KMS-11 (cell line): ENCODE measurements at regions not wholly inside any gene's neighbourhood (a gene's known extent, or its start where the extent isn't known, plus 50 kb on each side); places are given as distances from the start of the nearest gene placed in this dataset.
"Not testable (repeated sequence)": the region's sequence is repeated elsewhere in the genome, so short reads cannot be mapped to it uniquely, and the experiment has no call there.

Source experiments
- H2AFZ ChIP-seq: fragments of 200-600 bp; sonication (generic); 2 replicates; pipeline ENCODE4 v1.6.1; 2016; ENCODE audit warnings: antibody characterized with exemption, mixed run types, low read depth
- H3K27ac ChIP-seq: fragments of 200-600 bp; sonication (generic); 2 replicates; pipeline ENCODE4 v1.6.1; 2016; ENCODE audit warnings: mild to moderate bottlenecking, mixed run types
- H3K27me3 ChIP-seq: fragments of 200-600 bp; sonication (generic); 2 replicates; pipeline ENCODE4 v1.6.1; 2017; ENCODE audit warnings: mild to moderate bottlenecking, low read depth, mixed run types, moderate library complexity; ENCODE audit not compliant: insufficient read depth
- H3K36me3 ChIP-seq: fragments of 200-600 bp; sonication (generic); 2 replicates; pipeline ENCODE4 v1.6.1; 2017; ENCODE audit warnings: mild to moderate bottlenecking, mixed run types; ENCODE audit not compliant: insufficient read depth
- H3K4me1 ChIP-seq: fragments of 200-600 bp; sonication (generic); 2 replicates; pipeline ENCODE4 v1.6.1; 2016; ENCODE audit warnings: mild to moderate bottlenecking, low read depth, mixed run types; ENCODE audit not compliant: poor library complexity, severe bottlenecking
- H3K4me2 ChIP-seq: fragments of 200-600 bp; sonication (generic); 2 replicates; pipeline ENCODE4 v1.7.0; 2016; ENCODE audit warnings: mild to moderate bottlenecking, mixed run types
- H3K4me3 ChIP-seq: fragments of 200-600 bp; sonication (generic); IDR thresholded peaks from 2 replicates; pipeline ENCODE4 v1.6.1; 2017; ENCODE audit warnings: low read depth, low read length, mixed read lengths; ENCODE audit not compliant: insufficient read depth
- H3K79me2 ChIP-seq: fragments of 200-600 bp; sonication (generic); 2 replicates; pipeline ENCODE4 v1.6.1; 2016; ENCODE audit warnings: low read depth, mixed run types; ENCODE audit not compliant: insufficient read depth
- H3K9ac ChIP-seq: fragments of 200-600 bp; sonication (generic); 2 replicates; pipeline ENCODE4 v1.6.1; 2016; ENCODE audit warnings: mild to moderate bottlenecking, mixed run types
- H4K20me1 ChIP-seq: fragments of 200-600 bp; sonication (generic); 2 replicates; pipeline ENCODE4 v1.6.1; 2016; ENCODE audit warnings: mild to moderate bottlenecking, mixed run types; ENCODE audit not compliant: insufficient read depth
- CTCF ChIP-seq: fragments of 200-600 bp; sonication (generic); conservative IDR thresholded peaks from 2 replicates; pipeline ENCODE4 v1.6.1; 2017; ENCODE audit warnings: low read depth, mild to moderate bottlenecking, antibody characterized with exemption, low read length, moderate library complexity, mixed read lengths

DNA sequence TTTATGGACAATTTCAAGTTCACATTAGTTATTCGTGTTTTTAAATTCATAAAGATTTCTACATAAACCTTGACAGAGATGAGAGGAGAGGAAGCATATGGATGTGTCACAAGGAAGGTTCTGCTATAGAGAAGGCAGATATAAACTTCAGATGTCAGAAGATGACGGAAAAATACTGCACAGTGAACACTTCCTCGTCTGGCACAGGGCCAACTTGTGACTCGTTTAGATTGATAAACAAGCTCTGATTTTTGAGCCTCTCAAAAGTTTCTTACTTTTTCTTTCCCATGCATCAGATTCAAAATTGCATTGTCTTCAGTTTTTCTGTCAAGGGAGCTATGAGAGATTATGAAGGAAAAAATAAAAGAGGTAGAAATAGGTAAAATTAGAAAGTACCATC, 156.4 kb upstream of the MINDY3 start:
- no peak for TF ChIP-seq CTCF
- Histone ChIP-seq H3K4me2 (no peak overlapping the region), H3K4me3 (no peak overlapping the region), H4K20me1 (no peaks in the 10 kb centered on the region), H3K27me3 (no peaks in the 10 kb centered on the region), H3K79me2 (no peaks in the 10 kb centered on the region), H3K9ac (no peak overlapping the region), H3K36me3 (no peaks in the 10 kb centered on the region), H3K27ac (no peak overlapping the region), H2AFZ (no peak overlapping the region), H3K4me1 (peaks cover 9% of the 10 kb centered on the region)

DNA sequence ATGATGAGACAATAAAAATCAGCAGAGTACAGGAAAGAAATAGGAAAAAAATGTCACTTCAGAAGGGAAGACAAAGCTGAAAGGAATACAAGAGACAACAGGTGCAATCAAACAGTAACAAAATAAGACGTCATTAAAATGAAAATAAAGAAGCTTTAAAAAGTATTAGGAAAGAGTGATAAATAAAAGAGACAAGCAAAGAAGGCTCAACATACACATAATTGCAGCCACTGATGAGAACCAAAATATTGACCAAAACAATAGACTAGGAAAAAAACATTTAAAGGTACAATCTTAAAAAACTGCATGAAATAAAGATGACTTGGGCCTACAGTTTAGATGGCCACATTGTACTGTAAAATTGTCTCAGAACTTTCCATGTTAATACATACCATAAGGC, 160.5 kb upstream of the MINDY3 start:
- Histone ChIP-seq H3K36me3 (no peaks in the 10 kb centered on the region), H3K9ac (no peak overlapping the region), H4K20me1 (no peaks in the 10 kb centered on the region), H3K4me3 (no peak overlapping the region), H3K4me2 (no peak overlapping the region), H3K27me3 (no peaks in the 10 kb centered on the region), H3K4me1 (no peaks in the 10 kb centered on the region), H3K79me2 (no peaks in the 10 kb centered on the region), H3K27ac (no peak overlapping the region), H2AFZ (no peak overlapping the region)
- TF ChIP-seq CTCF = no peak

DNA sequence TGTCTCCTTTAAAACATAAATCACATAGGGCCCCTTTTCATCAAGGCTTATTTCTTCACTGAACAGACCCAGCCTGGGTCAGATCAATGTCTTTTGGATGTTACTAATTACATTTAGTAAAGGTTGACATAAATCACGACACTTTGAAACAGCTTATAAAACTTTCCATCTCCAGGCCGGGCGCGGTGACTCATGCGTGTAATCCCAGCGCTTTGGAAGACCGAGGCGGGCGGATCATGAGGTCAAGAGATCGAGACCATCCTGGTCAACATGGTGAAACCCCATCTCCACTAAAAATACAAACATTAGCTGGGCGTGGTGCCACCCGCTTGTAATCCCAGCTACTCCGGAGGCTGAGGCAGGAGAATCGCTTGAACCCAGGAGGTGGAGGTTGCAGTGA, 166.5 kb upstream of the MINDY3 start:
- H3K9ac ChIP-seq, H3K36me3 ChIP-seq, H4K20me1 ChIP-seq, H3K4me1 ChIP-seq, H3K27me3 ChIP-seq, H3K27ac ChIP-seq, H2AFZ ChIP-seq, H3K79me2 ChIP-seq, H3K4me3 ChIP-seq, H3K4me2 ChIP-seq: not testable (repeated sequence)

DNA sequence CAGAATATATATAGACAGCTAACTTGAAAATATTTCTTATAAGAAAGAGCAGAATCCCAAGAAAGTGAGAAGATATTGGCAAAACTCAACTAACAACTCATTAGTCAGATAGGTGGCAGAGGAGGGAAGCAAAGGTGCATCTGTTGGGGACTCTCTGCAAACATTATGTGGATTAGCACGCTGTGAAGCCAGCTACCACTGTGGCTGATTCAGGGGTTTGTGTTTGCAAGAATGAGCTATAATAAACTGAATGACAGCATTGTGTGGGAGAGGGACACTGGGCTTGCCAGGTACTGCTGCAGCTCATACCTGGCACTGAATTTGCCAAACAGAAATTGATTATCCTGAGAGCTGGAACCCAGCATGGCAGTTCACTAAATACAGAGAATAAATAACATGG, 170.3 kb upstream of the MINDY3 start:
- Histone ChIP-seq H3K79me2 (no peaks in the 10 kb centered on the region), H3K27ac (no peak overlapping the region), H3K4me2 (no peak overlapping the region), H2AFZ (no peak overlapping the region), H3K4me3 (no peak overlapping the region), H3K27me3 (no peaks in the 10 kb centered on the region), H3K4me1 (no peaks in the 10 kb centered on the region), H3K36me3 (no peaks in the 10 kb centered on the region), H3K9ac (no peak overlapping the region), H4K20me1 (no peaks in the 10 kb centered on the region)
- no peak for TF ChIP-seq CTCF

DNA sequence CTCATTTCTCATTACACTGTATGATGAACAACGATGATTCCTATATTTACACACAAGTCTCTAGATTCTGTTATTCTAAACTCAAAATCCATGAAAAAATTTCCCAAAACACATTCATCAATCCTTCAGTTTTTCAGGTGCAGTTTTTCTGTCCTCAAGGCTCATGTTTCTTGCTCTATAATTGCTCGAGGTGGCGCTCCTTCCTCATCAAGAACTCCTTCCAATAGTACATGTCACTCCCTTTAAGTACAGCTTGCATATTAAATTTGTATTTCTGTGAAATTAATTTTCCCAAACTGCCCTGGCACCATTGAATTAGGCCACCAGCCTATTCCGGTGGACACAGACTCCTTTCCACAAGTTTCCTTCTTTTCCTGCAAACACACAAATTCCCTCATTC, 188.7 kb upstream of the MINDY3 start:
- no peak for TF ChIP-seq CTCF
- no peaks in the 10 kb centered on the region for H3K4me1 ChIP-seq
- H3K27me3 ChIP-seq = no peaks in the 10 kb centered on the region
- H3K9ac ChIP-seq = no peak overlapping the region
- no peak overlapping the region for H3K4me3 ChIP-seq
- no peak overlapping the region for H3K27ac ChIP-seq
- H2AFZ ChIP-seq = no peak overlapping the region
- H3K4me2 ChIP-seq = no peak overlapping the region
- no peaks in the 10 kb centered on the region for H3K36me3 ChIP-seq
- H3K79me2 ChIP-seq = no peaks in the 10 kb centered on the region
- H4K20me1 ChIP-seq = no peaks in the 10 kb centered on the region
